ENCODE measurements at regions not wholly inside any gene's neighbourhood (a gene's known extent, or its start where the extent isn't known, plus 50 kb on each side); places are given as distances from the start of the nearest gene placed in this dataset.

DNA sequence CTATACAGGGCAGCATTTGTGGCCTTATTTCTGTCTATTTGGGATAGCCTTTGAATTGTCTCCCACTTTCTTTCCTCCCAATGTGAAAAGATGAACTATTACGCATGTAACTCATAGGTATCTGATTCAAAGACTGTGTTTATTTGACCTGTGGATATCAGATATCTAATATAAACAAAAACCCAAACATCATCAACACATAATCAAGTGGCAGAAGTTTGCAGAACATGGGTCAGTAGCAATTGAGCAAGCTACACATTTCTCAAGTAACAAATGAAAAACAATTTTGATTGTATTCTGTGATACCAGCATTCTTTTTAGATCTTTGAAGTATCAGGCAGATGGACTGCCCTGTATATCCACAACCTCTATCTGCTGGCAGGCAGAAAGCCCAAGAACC is 490.5 kb upstream of the ADGRL2 start:
- TF ChIP-seq, protein P1, sequence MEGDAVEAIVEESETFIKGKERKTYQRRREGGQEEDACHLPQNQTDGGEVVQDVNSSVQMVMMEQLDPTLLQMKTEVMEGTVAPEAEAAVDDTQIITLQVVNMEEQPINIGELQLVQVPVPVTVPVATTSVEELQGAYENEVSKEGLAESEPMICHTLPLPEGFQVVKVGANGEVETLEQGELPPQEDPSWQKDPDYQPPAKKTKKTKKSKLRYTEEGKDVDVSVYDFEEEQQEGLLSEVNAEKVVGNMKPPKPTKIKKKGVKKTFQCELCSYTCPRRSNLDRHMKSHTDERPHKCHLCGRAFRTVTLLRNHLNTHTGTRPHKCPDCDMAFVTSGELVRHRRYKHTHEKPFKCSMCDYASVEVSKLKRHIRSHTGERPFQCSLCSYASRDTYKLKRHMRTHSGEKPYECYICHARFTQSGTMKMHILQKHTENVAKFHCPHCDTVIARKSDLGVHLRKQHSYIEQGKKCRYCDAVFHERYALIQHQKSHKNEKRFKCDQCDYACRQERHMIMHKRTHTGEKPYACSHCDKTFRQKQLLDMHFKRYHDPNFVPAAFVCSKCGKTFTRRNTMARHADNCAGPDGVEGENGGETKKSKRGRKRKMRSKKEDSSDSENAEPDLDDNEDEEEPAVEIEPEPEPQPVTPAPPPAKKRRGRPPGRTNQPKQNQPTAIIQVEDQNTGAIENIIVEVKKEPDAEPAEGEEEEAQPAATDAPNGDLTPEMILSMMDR (IDR thresholded peaks at IDR 0.05; ENCODE audit: low read length) = no peak
- TF ChIP-seq EZH2 (optimal IDR thresholded peaks at IDR 0.05; ENCODE audit: low read depth, low read length) (no peak), EZH2phosphoT487 (IDR thresholded peaks at IDR 0.05; ENCODE audit: low read length) (no peak)

Measured in MM.1S (cell line).